ENCODE measurements at regions not wholly inside any gene's neighbourhood (a gene's known extent, or its start where the extent isn't known, plus 50 kb on each side); places are given as distances from the start of the nearest gene placed in this dataset.

DNA sequence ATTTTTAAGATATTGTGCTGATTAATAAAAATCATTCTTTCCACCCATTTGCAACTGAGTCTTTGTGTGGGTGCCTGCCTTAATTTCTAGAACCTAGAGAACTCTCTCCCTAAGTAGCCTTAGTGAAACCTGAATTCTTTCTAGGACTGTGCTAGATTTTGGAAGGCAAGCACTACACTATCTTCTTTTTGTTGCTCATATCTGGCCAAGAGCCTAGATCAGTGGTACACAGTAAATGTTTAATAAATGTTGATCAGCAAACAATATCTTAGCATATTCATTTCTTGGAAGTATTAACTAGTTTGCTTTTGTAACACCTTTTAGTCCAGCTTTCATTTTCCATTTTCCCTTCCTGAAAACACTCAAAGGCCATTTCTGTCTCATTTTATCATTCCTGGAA, 108.5 kb upstream of the CARMIL1 start:
- no peak for ATAC-seq (ENCODE audit: low FRiP score)
- no peak for DNase-seq (ENCODE audit: low spot score)
- TF ChIP-seq, protein P1, sequence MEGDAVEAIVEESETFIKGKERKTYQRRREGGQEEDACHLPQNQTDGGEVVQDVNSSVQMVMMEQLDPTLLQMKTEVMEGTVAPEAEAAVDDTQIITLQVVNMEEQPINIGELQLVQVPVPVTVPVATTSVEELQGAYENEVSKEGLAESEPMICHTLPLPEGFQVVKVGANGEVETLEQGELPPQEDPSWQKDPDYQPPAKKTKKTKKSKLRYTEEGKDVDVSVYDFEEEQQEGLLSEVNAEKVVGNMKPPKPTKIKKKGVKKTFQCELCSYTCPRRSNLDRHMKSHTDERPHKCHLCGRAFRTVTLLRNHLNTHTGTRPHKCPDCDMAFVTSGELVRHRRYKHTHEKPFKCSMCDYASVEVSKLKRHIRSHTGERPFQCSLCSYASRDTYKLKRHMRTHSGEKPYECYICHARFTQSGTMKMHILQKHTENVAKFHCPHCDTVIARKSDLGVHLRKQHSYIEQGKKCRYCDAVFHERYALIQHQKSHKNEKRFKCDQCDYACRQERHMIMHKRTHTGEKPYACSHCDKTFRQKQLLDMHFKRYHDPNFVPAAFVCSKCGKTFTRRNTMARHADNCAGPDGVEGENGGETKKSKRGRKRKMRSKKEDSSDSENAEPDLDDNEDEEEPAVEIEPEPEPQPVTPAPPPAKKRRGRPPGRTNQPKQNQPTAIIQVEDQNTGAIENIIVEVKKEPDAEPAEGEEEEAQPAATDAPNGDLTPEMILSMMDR (IDR thresholded peaks at IDR 0.05), result no peak

DNA sequence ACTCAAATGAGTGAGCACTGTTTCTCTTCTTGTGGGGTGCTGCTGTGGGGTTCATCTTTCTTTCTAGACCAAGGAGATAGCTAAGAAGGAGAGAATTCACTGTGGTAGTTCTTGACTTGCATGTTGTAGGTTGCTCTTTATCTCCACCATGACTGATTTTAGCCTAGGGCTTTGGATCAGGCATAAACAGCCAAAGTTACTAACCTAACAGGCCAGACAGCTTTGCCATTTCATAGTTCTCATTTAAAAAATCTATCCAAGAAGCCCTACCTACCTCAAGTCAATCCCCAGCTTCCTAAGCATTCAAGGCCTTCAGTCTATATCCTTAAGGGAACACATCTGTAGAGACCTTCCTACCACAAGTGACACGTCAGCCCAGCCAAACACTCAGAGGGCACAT, 107.9 kb upstream of the CARMIL1 start:
- DNase-seq (ENCODE audit: low spot score), result no peak
- ATAC-seq (ENCODE audit: low FRiP score), result no peak
- TF ChIP-seq, protein P1 (IDR thresholded peaks at IDR 0.05), result no peak

DNA sequence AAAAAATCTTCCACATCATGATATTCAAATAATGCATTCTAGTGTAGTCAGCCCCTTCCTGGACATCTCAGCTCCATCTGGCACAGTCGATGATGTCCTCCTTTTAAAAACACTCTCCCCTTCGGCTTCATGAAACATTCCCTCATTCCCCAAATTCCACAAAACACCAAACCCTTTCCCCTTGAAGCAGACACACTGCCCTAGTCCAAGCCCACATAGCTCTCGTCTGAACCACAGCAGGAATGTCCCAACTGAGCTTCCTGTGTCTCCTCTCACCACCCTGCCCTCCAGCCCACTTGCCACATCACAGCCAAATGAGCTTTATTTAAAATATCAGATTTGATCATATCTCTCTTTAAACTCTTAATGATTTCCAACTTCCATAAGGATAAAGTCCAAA, 106.4 kb upstream of the CARMIL1 start:
- DNase-seq (ENCODE audit: low spot score) (no peak), ATAC-seq (ENCODE audit: low FRiP score) (peak; percentile 25)
- TF ChIP-seq, protein P1 (IDR thresholded peaks at IDR 0.05), result no peak

DNA sequence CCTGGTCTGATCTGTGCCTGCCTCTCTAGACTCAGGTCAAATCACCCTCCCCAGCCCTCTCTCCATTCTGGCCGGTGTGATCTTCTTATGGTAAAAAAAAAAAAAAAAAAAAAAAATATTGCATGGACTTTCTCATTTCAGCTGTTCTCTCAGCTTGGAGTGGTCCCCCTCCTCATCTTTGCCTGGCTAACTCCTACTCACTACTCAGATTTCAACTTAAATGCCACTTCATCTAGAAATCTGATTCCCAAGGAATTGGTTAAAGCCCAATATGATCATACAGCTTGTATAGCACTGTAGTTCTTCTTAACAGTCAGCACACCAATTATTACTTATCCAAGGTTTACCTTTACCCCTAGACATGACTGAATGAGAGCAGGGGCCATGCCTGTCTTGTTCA, 105.9 kb upstream of the CARMIL1 start:
- no peak for ATAC-seq (ENCODE audit: low FRiP score)
- DNase-seq (ENCODE audit: low spot score), result no peak
- TF ChIP-seq, protein P1 (IDR thresholded peaks at IDR 0.05), result no peak

DNA sequence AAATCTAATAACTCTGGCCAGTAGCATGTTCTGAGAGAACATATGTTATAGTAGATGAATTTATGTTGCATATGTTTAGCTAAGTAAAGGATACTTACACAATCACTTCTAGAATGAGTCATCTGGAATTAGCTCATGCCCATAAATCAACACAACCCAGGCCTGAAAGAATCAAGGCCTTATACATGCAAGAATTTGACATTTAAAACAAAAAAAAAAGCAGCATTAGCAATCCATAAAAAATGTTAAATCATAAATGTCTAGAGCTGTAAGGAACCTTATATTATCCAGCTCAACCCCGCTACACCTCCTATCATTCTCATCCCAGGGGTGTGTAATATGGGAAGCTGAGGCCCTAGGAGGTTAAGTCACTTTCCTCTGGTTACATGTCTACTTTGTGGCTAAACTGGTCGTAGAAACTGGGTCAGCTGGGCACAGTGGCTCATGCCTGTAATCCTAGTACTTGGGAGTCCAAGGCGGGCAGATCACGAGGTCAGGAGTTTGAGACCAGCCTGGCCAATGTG, 105.2 kb upstream of the CARMIL1 start:
- ATAC-seq (ENCODE audit: low FRiP score) (peak; percentile 71), DNase-seq (ENCODE audit: low spot score) (no peak)
- TF ChIP-seq, protein P1 (IDR thresholded peaks at IDR 0.05), result no peak

DNA sequence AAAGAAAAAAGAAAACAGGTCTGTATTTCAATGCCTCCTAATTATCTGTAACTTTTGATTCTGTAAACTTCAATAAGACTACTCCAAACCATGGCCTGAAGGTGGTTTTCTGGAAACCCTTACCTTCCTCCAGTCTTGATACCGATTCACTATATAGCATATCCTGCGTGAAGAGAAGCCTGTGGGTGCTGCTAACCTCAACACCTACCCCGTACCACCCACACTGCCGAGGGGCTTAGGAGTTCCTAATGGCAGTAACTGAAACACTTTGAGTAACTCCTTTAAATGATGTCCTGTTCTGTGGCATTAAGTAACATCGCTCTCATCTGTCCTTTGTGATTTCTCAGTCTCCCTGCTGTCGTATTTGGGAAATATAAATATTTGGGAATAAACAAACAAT, 104.5 kb upstream of the CARMIL1 start:
- TF ChIP-seq, protein P1 (IDR thresholded peaks at IDR 0.05), result no peak
- ATAC-seq (ENCODE audit: low FRiP score) (no peak), DNase-seq (ENCODE audit: low spot score) (no peak)

DNA sequence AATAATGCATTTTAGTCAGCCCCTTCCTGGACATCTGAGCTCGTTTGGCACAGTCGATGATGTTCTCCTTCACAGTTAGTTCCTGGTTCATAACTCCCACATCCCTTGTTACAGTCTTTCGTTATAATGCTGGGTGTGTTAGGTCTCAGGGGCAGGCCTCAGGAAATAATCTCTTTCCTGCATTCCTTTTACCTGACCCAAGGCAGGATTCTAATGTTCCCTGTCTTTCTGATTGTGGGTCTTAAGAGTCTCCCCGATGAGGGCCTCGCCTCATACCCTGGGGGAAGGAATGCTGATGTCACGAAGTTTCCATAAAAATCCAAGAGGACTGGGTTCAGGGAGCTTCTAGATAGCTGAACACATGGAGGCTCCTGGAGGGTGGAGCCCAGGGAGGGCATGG, 104.0 kb upstream of the CARMIL1 start:
- TF ChIP-seq, protein P1 (IDR thresholded peaks at IDR 0.05), result no peak
- DNase-seq (ENCODE audit: low spot score), result no peak
- no peak for ATAC-seq (ENCODE audit: low FRiP score)

Data from omental fat pad (tissue), 3 donors.